ENCODE measurements at regions not wholly inside any gene's neighbourhood (a gene's known extent, or its start where the extent isn't known, plus 50 kb on each side); places are given as distances from the start of the nearest gene placed in this dataset.

DNA sequence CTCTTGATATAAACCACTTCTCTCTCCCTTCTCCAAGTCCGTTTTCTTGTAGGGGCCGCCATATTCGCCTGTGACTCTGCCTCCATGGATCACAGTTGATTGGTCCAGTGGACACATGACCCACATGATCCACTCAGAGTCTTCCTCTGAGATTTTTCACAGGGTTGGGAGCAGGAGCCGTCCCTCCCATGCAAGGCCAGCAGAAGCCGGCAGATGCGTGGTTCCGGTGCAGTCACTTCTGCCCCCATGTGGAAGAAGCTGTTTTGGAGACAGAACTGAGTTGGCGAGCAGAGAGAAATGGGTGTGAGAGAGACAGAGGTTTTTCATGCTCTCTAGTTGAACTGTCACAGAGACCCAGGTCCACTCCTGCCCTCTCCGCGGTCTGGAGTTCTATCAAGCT, 83.3 kb downstream of the C16orf95 start:
- ATAC-seq (ENCODE audit: low read depth in 2 of 2) (no peak), DNase-seq (no peak)
- peaks cover 14 to 21% (median 17%) of the 10 kb centered on the region in 3 donors for H3K4me1 Mint-ChIP-seq
- no peak overlapping the region for H3K4me3 Mint-ChIP-seq
- no peaks in the 10 kb centered on the region for H3K36me3 Mint-ChIP-seq
- peaks cover 0 to 4% (median 0%) of the 10 kb centered on the region in 7 donors for H3K9me3 Mint-ChIP-seq
- H3K27me3 Mint-ChIP-seq: peaks cover 24 to 52% (median 29%) of the 10 kb centered on the region in 3 donors
- H3K27ac Mint-ChIP-seq: no peak overlapping the region

DNA sequence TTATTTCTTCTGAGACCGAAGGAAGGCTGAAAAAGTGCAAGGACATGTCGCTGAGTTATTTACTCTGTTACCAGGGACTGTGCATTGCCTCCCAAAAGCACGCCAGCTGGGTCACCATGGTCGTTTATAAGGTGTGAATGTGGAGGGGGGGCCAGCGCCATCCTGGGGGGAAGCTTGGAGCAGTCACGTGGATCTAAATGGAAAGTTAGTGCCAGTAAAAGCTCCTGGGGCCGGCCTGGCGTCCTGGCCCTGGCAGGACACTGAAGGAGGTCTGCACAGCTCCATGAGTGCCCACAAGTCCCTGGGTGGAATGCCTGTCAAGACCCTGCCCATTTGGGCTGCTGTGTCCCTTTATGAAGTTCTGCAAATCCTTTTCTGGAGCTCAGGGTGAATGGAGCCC, 82.6 kb downstream of the C16orf95 start:
- Mint-ChIP-seq H3K9me3 (peaks cover 0 to 4% (median 0%) of the 10 kb centered on the region in 7 donors), H3K27me3 (peaks cover 22 to 52% (median 24%) of the 10 kb centered on the region in 3 donors), H3K4me3 (no peak overlapping the region), H3K36me3 (no peaks in the 10 kb centered on the region), H3K27ac (no peak overlapping the region), H3K4me1 (peaks cover 14 to 21% (median 17%) of the 10 kb centered on the region in 3 donors)
- ATAC-seq (ENCODE audit: low read depth in 2 of 2) (no peak), DNase-seq (no peak)

DNA sequence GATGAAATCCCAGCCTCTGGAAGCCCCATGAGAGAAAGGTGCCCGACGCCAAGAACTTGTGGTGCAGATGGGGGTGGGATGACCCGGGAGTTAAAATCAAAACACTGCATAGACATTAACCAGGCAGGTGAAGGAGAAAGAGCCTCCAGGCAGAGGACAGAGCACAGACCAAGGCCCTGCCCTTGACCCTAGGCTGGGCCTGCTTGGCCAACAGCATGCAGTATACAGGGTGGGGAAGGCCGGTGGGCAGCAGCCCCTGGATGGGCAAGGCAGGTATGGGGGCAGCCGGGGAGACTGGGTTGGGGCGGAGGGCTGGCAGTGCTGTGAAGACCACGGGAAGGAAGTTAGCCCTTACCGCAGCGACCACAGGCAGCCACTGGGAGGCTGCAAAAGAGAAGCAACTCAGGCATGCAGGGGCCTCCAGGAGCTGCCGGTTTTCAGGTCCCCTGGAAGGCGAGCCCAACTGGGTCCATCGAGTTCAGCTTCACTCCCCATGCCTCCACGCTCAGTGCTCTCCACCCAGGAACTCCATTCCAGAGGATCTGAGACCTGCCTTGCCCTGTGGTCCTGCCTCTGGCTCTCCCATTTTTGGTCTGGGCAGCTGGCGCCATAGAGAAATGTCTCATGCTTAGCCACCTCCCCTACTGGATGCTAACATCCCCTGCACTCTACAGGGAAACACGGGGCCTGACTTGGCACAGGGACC, 81.2 kb downstream of the C16orf95 start:
- DNase-seq: peak; percentile 1
- peaks cover 14 to 21% (median 17%) of the 10 kb centered on the region in 3 donors for H3K4me1 Mint-ChIP-seq
- H3K4me3 Mint-ChIP-seq: peak overlapping the region in 7 of 8 donors; percentile 38 to 83 (median 56)
- peak overlapping the region in 2 of 6 donors; percentile 32 to 69 for H3K27ac Mint-ChIP-seq
- peaks cover 23 to 58% (median 32%) of the 10 kb centered on the region in 3 donors for H3K27me3 Mint-ChIP-seq
- no peak for ATAC-seq (ENCODE audit: low read depth in 2 of 2)
- peaks cover 0 to 4% (median 0%) of the 10 kb centered on the region in 7 donors for H3K9me3 Mint-ChIP-seq
- H3K36me3 Mint-ChIP-seq: no peaks in the 10 kb centered on the region

DNA sequence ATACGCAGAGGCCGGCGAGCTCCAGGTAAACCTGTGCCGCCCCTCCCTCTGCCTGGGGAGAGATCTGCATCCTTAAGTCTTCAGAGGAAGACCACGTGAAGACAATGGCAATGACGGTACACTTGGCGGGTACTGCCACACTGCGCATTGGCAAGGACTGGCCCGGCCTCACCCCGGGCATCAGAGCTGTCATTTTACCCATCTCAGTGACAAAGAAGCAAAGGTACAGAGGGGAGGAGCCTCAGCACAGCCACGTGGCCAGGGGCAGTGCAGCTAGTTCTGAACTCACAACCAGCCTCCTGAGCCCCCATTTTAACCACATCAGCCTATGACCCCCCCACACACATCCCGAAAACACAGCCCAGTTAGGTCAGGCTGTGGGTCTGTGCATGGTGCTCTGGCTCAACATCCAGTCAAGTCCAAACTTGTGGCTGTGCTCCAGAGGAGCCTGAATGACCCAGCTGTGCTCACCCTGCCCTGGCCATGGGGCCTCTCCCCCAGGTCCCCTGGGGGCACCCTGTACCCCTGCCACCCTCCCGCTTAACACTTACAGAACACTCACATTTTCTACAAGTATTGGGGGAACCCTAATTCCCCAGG, 80.6 kb downstream of the C16orf95 start:
- Mint-ChIP-seq H3K27me3 (peaks cover 27 to 58% (median 33%) of the 10 kb centered on the region in 3 donors), H3K9me3 (peaks cover 0 to 2% (median 0%) of the 10 kb centered on the region in 7 donors), H3K4me1 (peaks cover 14 to 21% (median 17%) of the 10 kb centered on the region in 3 donors), H3K4me3 (peak overlapping the region in 6 of 8 donors; percentile 51 to 83 (median 62)), H3K27ac (no peak overlapping the region), H3K36me3 (no peaks in the 10 kb centered on the region)
- DNase-seq: no peak
- ATAC-seq (ENCODE audit: low read depth in 2 of 2): peak in 1 of 2 donors; percentile 25

- Mint-ChIP-seq H3K27me3 (peaks cover 27 to 55% (median 29%) of the 10 kb centered on the region in 3 donors), H3K36me3 (no peaks in the 10 kb centered on the region), H3K27ac (no peak overlapping the region), H3K4me1 (peaks cover 14 to 21% (median 17%) of the 10 kb centered on the region in 3 donors), H3K4me3 (no peak overlapping the region), H3K9me3 (no peaks in the 10 kb centered on the region)
- DNase-seq (no peak), ATAC-seq (ENCODE audit: low read depth in 2 of 2) (no peak)
These were observed 78.9 kb downstream of the C16orf95 start for GRCh38 chr16:87238361-87238715.

- Mint-ChIP-seq H3K36me3 (no peaks in the 10 kb centered on the region), H3K27ac (no peak overlapping the region), H3K4me3 (no peak overlapping the region), H3K4me1 (peaks cover 14 to 21% (median 17%) of the 10 kb centered on the region in 3 donors), H3K27me3 (peaks cover 27 to 44% (median 28%) of the 10 kb centered on the region in 3 donors), H3K9me3 (no peaks in the 10 kb centered on the region)
- no peak for ATAC-seq (ENCODE audit: low read depth in 2 of 2)
- DNase-seq: no peak
These were observed 77.6 kb downstream of the C16orf95 start for GRCh38 chr16:87239545-87239944.

DNA sequence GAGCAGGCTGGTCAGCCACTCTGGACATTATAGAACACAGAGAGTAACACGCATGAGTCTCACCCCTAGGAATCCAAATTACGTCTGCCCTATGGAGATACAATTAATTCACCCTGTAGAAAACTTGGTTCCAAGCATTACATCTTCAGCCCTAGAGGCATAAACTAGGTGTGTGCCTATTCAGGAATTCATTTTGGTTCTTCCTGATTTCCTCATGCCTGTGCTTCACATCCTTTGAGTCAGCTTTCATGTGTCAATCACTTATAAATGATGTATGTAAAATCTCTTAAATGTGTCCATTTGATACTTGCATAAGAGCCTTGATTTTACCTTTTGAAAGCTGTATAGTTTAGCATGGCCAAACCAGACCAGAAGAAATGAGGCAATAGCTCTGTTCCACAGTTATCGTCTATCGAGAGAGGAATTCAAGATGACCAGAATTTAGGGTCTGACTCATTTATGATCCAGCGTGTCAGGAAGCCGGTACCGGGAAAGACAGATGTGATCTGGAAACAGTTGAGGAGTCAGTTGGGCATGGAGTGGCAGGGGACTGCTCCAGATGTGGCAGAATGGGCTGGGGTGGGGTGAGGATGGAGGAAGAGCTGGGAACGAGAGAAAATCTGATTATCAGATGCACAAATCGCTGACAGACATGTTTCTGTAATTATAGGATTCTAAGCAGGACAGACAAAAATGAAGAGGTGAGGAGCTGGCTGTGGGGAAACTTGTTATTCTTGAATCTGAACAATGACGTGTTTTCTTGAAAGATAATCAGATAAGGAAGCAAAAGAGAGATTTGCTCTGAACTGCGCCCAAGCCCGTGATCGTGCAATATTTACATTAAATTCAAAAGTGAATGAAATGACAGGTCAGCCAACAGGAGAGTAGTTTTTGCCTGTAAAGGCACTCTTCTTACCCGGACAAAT, 76.7 kb downstream of the C16orf95 start:
- H3K9me3 Mint-ChIP-seq: no peaks in the 10 kb centered on the region
- H3K27me3 Mint-ChIP-seq: peaks cover 23 to 35% (median 25%) of the 10 kb centered on the region in 3 donors
- peaks cover 12 to 19% (median 13%) of the 10 kb centered on the region in 3 donors for H3K4me1 Mint-ChIP-seq
- no peak overlapping the region for H3K4me3 Mint-ChIP-seq
- no peaks in the 10 kb centered on the region for H3K36me3 Mint-ChIP-seq
- peak overlapping the region in 1 of 6 donors; percentile 16 for H3K27ac Mint-ChIP-seq
- ATAC-seq (ENCODE audit: low read depth in 2 of 2) (no peak), DNase-seq (no peak)

GRCh38 chr16:87241137-87241771, 75.9 kb downstream of the C16orf95 start:
- H3K36me3 Mint-ChIP-seq: no peaks in the 10 kb centered on the region

DNA sequence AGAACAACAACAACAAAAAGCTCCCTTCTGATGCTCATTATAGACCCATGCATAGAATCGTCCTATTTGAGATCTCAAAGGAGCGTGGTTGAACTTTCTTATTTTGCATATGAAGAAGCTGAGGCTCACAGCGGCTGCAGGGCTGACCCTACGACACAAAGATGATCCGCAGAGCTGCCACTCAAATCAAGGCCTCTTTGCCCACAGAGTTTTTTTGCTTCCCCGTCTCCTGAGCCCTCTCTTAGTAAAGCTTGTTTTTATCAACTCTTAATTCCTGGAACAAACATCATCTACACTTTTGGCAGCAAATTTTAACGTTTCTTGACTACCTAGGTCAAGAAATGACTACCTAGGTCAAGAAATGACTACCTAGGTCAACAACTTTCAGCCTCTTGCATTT, 73.7 kb downstream of the C16orf95 start:
- no peak for ATAC-seq (ENCODE audit: low read depth in 2 of 2)
- H3K9me3 Mint-ChIP-seq: no peaks in the 10 kb centered on the region
- no peaks in the 10 kb centered on the region for H3K36me3 Mint-ChIP-seq
- H3K4me1 Mint-ChIP-seq: peaks cover 0 to under 1% (median 0%) of the 10 kb centered on the region in 3 donors
- DNase-seq: no peak
- peaks cover 10 to 16% (median 12%) of the 10 kb centered on the region in 3 donors for H3K27me3 Mint-ChIP-seq
- H3K4me3 Mint-ChIP-seq: no peak overlapping the region
- no peak overlapping the region for H3K27ac Mint-ChIP-seq

More at GRCh38 chr16:87241137-87241771, 75.9 kb downstream of the C16orf95 start:
- no peak for ATAC-seq (ENCODE audit: low read depth in 2 of 2)
- no peak for DNase-seq
- peaks cover 15 to 29% (median 17%) of the 10 kb centered on the region in 3 donors for H3K27me3 Mint-ChIP-seq
- no peak overlapping the region for H3K27ac Mint-ChIP-seq
- peaks cover 4 to 11% (median 5%) of the 10 kb centered on the region in 3 donors for H3K4me1 Mint-ChIP-seq
- no peaks in the 10 kb centered on the region for H3K9me3 Mint-ChIP-seq
- H3K4me3 Mint-ChIP-seq: no peak overlapping the region

DNA sequence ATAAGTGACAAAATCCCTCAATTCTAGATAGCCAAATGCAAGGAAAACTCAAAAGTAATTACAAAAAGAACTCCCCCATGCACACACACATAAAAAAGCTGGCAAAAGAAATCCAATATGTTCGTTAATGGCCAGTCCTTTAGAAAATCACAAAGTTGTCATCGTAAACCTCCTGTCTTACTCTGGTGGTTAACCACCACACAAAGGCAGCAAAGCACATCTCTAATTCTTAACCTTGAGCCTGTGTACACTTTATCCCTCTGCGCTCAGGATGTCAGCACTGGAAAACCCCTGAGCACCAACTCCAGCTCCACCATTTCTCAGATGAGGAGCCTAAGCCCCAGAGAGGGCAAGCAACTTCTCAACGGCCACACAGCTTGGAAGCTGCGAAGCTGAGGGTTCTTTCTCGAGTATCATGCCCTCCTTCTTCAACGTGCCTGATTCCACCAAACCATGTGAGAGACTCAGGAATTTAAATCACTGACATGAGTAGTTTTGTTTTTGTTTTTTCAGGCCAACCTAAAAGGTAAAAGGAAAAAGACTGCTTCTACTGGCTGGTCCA, 72.5 kb downstream of the C16orf95 start:
- no peak for DNase-seq
- no peaks in the 10 kb centered on the region for H3K36me3 Mint-ChIP-seq
- peaks cover 0 to 2% (median 0%) of the 10 kb centered on the region in 3 donors for H3K4me1 Mint-ChIP-seq

DNA sequence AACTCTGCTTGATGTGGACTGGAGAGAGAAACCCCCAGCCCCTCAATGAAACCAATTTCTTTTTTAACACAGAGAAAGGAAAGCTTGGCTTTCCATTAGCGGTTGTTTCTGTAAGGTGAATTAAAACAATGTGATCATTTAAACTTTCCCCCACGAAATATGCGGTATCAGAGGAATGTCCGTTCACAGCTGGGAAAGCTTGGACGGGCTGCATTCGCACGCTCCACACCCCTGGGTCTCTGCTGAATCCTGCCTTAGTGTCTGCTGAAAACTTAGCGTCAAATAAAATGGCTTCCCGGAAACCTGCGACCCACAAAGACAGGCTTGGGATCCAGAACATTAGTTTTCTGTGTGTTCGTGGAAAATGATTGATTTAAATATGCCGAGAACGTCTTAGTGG, 71.7 kb downstream of the C16orf95 start:
- Mint-ChIP-seq H3K27me3 (peaks cover 2 to 13% (median 8%) of the 10 kb centered on the region in 3 donors), H3K9me3 (no peaks in the 10 kb centered on the region), H3K4me3 (no peak overlapping the region), H3K4me1 (peaks cover 0 to 2% (median 0%) of the 10 kb centered on the region in 3 donors), H3K27ac (no peak overlapping the region), H3K36me3 (no peaks in the 10 kb centered on the region)
- no peak for DNase-seq
- no peak for ATAC-seq (ENCODE audit: low read depth in 2 of 2)

More for the DNA sequence above, 72.5 kb downstream of the C16orf95 start:
- Mint-ChIP-seq H3K4me3 (peak overlapping the region in 1 of 8 donors; percentile 37), H3K27ac (no peak overlapping the region), H3K27me3 (peaks cover 7 to 16% (median 12%) of the 10 kb centered on the region in 3 donors), H3K9me3 (no peaks in the 10 kb centered on the region)
- no peak for ATAC-seq (ENCODE audit: low read depth in 2 of 2)

DNA sequence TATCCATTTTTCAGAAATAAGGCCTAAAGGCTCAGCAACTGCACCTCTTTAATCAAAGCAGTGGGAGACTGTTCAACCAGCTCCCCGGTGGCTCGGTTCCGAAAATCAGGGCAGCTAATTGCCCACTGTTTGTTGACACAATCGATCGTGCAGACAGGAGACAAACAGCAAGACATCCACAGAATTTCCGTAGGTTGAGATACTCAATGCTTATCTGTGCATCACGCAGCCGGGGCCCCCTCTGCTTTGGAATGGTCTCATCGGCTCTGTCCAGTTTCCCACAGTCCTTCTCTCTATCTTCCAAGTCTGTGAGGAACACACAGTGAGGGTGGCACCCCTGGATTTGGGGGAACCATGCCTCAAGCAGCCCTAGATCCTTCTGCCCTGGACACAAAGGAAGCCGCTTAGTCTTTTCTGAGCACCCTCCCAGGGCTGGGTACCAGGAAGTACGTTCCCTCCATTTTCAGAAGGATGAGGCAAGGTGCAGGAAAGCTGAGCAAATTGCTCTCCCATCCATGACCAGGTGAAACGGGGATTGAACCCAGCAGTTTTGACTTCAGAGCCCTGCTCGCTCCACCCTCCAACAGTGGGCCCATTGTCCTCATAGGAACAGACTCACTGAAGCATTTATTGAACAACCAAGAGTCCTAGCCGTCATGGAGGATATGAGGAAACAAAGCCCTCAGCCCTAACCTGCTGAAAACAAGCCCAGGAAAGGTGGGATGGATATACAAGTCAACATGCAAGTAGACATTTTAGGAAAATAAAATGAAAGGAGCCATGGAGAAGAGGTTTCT, 70.7 kb downstream of the C16orf95 start:
- no peak overlapping the region for H3K4me3 Mint-ChIP-seq
- ATAC-seq (ENCODE audit: low read depth in 2 of 2) (no peak), DNase-seq (no peak)
- peaks cover 0 to 2% (median 0%) of the 10 kb centered on the region in 3 donors for H3K4me1 Mint-ChIP-seq
- peaks cover 0 to 7% (median 0%) of the 10 kb centered on the region in 3 donors for H3K27me3 Mint-ChIP-seq
- H3K9me3 Mint-ChIP-seq: no peaks in the 10 kb centered on the region
- no peak overlapping the region for H3K27ac Mint-ChIP-seq
- H3K36me3 Mint-ChIP-seq: no peaks in the 10 kb centered on the region
